ENCODE measurements at regions not wholly inside any gene's neighbourhood (a gene's known extent, or its start where the extent isn't known, plus 50 kb on each side); places are given as distances from the start of the nearest gene placed in this dataset.

DNA sequence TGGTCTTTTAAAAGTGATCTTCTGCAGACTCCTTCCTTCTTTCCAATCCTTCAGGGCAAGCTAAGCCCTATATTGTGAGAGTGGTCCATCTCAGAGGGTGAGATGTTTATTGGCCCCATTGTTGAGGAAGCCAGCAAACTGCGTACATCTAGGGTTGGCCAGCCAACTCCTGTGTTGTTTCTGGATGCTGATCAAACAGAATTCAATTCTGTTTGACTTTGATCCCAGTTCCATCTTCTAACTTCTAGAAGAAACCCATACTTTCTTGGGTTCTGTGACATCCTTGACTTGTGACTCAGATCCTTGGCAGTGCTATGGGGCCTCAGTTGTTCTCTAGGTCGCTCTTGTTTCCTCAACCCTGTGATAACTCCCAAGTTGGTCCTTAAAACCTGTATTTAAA, 116.2 kb downstream of the LSMEM1 start:
- TF ChIP-seq, protein P1, sequence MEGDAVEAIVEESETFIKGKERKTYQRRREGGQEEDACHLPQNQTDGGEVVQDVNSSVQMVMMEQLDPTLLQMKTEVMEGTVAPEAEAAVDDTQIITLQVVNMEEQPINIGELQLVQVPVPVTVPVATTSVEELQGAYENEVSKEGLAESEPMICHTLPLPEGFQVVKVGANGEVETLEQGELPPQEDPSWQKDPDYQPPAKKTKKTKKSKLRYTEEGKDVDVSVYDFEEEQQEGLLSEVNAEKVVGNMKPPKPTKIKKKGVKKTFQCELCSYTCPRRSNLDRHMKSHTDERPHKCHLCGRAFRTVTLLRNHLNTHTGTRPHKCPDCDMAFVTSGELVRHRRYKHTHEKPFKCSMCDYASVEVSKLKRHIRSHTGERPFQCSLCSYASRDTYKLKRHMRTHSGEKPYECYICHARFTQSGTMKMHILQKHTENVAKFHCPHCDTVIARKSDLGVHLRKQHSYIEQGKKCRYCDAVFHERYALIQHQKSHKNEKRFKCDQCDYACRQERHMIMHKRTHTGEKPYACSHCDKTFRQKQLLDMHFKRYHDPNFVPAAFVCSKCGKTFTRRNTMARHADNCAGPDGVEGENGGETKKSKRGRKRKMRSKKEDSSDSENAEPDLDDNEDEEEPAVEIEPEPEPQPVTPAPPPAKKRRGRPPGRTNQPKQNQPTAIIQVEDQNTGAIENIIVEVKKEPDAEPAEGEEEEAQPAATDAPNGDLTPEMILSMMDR (IDR thresholded peaks at IDR 0.05) = no peak
- no peak for TF ChIP-seq POLR2A (IDR thresholded peaks at IDR 0.05)

Data from uterus (tissue), 2 donors.